Ishikawa (cell line): ENCODE measurements at regions not wholly inside any gene's neighbourhood (a gene's known extent, or its start where the extent isn't known, plus 50 kb on each side); places are given as distances from the start of the nearest gene placed in this dataset.

Source experiments
- CREB1 ChIP-seq: IDR thresholded peaks from 2 replicates; pipeline ENCODE4 v1.6.1; 2012; ENCODE audit warnings: low read depth
- EP300 ChIP-seq: IDR thresholded peaks from 2 replicates; pipeline ENCODE4 v1.6.1; 2012; ENCODE audit warnings: borderline replicate concordance
- FOXM1 ChIP-seq: IDR thresholded peaks from 2 replicates; pipeline ENCODE4 v1.6.1; 2012; ENCODE audit warnings: low read depth, borderline replicate concordance
- MAX ChIP-seq: IDR thresholded peaks from 2 replicates; pipeline ENCODE4 v1.6.1; 2012
- NFIC ChIP-seq: IDR thresholded peaks from 2 replicates; pipeline ENCODE4 v1.6.1; 2012
- RAD21 ChIP-seq: IDR thresholded peaks from 2 replicates; pipeline ENCODE4 v1.6.1; 2012; ENCODE audit warnings: low read depth
- REST ChIP-seq: IDR thresholded peaks from 2 replicates; pipeline ENCODE4 v1.6.1; 2012; ENCODE audit warnings: low read depth, mild to moderate bottlenecking
- TAF1 ChIP-seq: IDR thresholded peaks from 2 replicates; pipeline ENCODE4 v1.6.1; 2012; ENCODE audit warnings: low read depth, mild to moderate bottlenecking
- ZBTB7A ChIP-seq: IDR thresholded peaks from 2 replicates; pipeline ENCODE4 v1.6.1; 2012; ENCODE audit warnings: low read depth

- TF ChIP-seq REST: no peak
- TF ChIP-seq EP300: no peak
- TF ChIP-seq TAF1: no peak
- no peak for TF ChIP-seq NFIC
- no peak for TF ChIP-seq CREB1
- TF ChIP-seq FOXM1: no peak
- no peak for TF ChIP-seq RAD21
- no peak for TF ChIP-seq MAX
- TF ChIP-seq ZBTB7A: no peak
These were observed 108.9 kb upstream of the CHD1 start for GRCh38 chr5:99037668-99038067.
